ENCODE measurements at regions not wholly inside any gene's neighbourhood (a gene's known extent, or its start where the extent isn't known, plus 50 kb on each side); places are given as distances from the start of the nearest gene placed in this dataset.
A peak's percentile ranks its signal among the peaks of the same experiment; 100 is the strongest.

GRCh38 chr5:21063146-21063545 is 1075.1 kb upstream of the CDH18 start (continued):
- TF ChIP-seq, protein P1, sequence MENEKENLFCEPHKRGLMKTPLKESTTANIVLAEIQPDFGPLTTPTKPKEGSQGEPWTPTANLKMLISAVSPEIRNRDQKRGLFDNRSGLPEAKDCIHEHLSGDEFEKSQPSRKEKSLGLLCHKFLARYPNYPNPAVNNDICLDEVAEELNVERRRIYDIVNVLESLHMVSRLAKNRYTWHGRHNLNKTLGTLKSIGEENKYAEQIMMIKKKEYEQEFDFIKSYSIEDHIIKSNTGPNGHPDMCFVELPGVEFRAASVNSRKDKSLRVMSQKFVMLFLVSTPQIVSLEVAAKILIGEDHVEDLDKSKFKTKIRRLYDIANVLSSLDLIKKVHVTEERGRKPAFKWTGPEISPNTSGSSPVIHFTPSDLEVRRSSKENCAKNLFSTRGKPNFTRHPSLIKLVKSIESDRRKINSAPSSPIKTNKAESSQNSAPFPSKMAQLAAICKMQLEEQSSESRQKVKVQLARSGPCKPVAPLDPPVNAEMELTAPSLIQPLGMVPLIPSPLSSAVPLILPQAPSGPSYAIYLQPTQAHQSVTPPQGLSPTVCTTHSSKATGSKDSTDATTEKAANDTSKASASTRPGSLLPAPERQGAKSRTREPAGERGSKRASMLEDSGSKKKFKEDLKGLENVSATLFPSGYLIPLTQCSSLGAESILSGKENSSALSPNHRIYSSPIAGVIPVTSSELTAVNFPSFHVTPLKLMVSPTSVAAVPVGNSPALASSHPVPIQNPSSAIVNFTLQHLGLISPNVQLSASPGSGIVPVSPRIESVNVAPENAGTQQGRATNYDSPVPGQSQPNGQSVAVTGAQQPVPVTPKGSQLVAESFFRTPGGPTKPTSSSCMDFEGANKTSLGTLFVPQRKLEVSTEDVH (IDR thresholded peaks at IDR 0.05; ENCODE audit: low read depth, partially characterized antibody) = no peak
- no peak for TF ChIP-seq PAX8 (IDR thresholded peaks at IDR 0.05)
- TF ChIP-seq LARP7 (IDR thresholded peaks at IDR 0.05) = no peak

GRCh38 chr5:21058289-21058688 is 1070.3 kb upstream of the CDH18 start:
- 2% methylated on average over 5 of the region's 5 CpGs for whole genome bisulfite sequencing (ENCODE audit: insufficient coverage, insufficient replicate concordance, low lambda C conversion rate, missing lambda C conversion rate)
- peak; percentile 69; the same call in 1 of the 2 replicates for TF ChIP-seq PAX5 (IDR thresholded peaks at IDR 0.05; ENCODE audit: borderline replicate concordance, low read depth, low read length)
- TF ChIP-seq TAF1 (IDR thresholded peaks at IDR 0.05; ENCODE audit: borderline replicate concordance, low read depth, low read length) = no peak
- 0 out of 3 replicates have a peak, but pooled peaks have one; percentile 55 for TF ChIP-seq POU2F2 (IDR thresholded peaks at IDR 0.05; ENCODE audit: borderline replicate concordance, low read depth, low read length)
- TF ChIP-seq CREB1 (IDR thresholded peaks at IDR 0.05; ENCODE audit: low read depth) = no peak
- TF ChIP-seq SUPT20H (IDR thresholded peaks at IDR 0.05; ENCODE audit: borderline replicate concordance, control insufficient read depth, low read depth, low read length) = no peak
- TF ChIP-seq, protein P2, sequence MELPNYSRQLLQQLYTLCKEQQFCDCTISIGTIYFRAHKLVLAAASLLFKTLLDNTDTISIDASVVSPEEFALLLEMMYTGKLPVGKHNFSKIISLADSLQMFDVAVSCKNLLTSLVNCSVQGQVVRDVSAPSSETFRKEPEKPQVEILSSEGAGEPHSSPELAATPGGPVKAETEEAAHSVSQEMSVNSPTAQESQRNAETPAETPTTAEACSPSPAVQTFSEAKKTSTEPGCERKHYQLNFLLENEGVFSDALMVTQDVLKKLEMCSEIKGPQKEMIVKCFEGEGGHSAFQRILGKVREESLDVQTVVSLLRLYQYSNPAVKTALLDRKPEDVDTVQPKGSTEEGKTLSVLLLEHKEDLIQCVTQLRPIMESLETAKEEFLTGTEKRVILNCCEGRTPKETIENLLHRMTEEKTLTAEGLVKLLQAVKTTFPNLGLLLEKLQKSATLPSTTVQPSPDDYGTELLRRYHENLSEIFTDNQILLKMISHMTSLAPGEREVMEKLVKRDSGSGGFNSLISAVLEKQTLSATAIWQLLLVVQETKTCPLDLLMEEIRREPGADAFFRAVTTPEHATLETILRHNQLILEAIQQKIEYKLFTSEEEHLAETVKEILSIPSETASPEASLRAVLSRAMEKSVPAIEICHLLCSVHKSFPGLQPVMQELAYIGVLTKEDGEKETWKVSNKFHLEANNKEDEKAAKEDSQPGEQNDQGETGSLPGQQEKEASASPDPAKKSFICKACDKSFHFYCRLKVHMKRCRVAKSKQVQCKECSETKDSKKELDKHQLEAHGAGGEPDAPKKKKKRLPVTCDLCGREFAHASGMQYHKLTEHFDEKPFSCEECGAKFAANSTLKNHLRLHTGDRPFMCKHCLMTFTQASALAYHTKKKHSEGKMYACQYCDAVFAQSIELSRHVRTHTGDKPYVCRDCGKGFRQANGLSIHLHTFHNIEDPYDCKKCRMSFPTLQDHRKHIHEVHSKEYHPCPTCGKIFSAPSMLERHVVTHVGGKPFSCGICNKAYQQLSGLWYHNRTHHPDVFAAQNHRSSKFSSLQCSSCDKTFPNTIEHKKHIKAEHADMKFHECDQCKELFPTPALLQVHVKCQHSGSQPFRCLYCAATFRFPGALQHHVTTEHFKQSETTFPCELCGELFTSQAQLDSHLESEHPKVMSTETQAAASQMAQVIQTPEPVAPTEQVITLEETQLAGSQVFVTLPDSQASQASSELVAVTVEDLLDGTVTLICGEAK (IDR thresholded peaks at IDR 0.05; ENCODE audit: borderline replicate concordance) = no peak
- no peak for TF ChIP-seq STAT1 (conservative IDR thresholded peaks at IDR 0.05)
- TF ChIP-seq NFYB (IDR thresholded peaks at IDR 0.05; ENCODE audit: insufficient read depth, low read depth, low read length) = no peak
- no peak for TF ChIP-seq CEBPB (IDR thresholded peaks at IDR 0.05; ENCODE audit: borderline replicate concordance in 1 of 2, low read depth in 2 of 2, low read length in 2 of 2)
- no peak for TF ChIP-seq IKZF1 (conservative IDR thresholded peaks at IDR 0.05)
- TF ChIP-seq, protein P3, sequence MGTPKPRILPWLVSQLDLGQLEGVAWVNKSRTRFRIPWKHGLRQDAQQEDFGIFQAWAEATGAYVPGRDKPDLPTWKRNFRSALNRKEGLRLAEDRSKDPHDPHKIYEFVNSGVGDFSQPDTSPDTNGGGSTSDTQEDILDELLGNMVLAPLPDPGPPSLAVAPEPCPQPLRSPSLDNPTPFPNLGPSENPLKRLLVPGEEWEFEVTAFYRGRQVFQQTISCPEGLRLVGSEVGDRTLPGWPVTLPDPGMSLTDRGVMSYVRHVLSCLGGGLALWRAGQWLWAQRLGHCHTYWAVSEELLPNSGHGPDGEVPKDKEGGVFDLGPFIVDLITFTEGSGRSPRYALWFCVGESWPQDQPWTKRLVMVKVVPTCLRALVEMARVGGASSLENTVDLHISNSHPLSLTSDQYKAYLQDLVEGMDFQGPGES (IDR thresholded peaks at IDR 0.05) = no peak
- no peak for TF ChIP-seq HDGF (IDR thresholded peaks at IDR 0.05)

More at GRCh38 chr5:21058289-21058688, 1070.3 kb upstream of the CDH18 start:
- ChIA-PET POLR2A (no interaction called here), RAD21 (ENCODE audit: unreplicated experiment) (no interaction called here), SMC1A (ENCODE audit: uncharacterized antibody, unreplicated experiment) (no interaction called here), CTCF (no interaction called here)
- H2AFZ ChIP-seq (ENCODE audit: control insufficient read depth, low read depth, low read length) = no peak overlapping the region
- no peaks in the 10 kb centered on the region for H3K36me3 ChIP-seq (ENCODE audit: control insufficient read depth in 2 of 2, insufficient read depth in 2 of 2, low read length in 1 of 2)
- no TSS peak for BruUV-seq (replicated peaks)
- intact Hi-C loops (cut with micrococcal nuclease; ENCODE audit: unreplicated experiment) (no loop called here), in situ Hi-C loops (cut with MboI) (no loop called here)
- H4K20me1 ChIP-seq (ENCODE audit: control insufficient read depth, insufficient read depth) = no peaks in the 10 kb centered on the region
- no peaks in the 10 kb centered on the region for H3K79me2 ChIP-seq (ENCODE audit: control insufficient read depth, insufficient read depth, low read length)
- no peak overlapping the region for H3K4me2 ChIP-seq (ENCODE audit: control insufficient read depth, insufficient read depth)
- FAIRE-seq (peak; percentile 49), DNase-seq (ENCODE audit: low read depth, low spot score) (peak; percentile 11), ATAC-seq (peak; percentile 72)
- no peak overlapping the region for H3K27ac ChIP-seq (ENCODE audit: control insufficient read depth, insufficient read depth)
- no peak overlapping the region for H3K9ac ChIP-seq (ENCODE audit: control insufficient read depth, insufficient read depth, low read length)
- no peaks in the 10 kb centered on the region for H3K27me3 ChIP-seq (replicated peaks in 1 of 2; ENCODE audit: control insufficient read depth in 2 of 2, insufficient read depth in 2 of 2, low read length in 1 of 2)
- no peaks in the 10 kb centered on the region; the same call in 2 of the 3 replicates for H3K9me3 ChIP-seq (replicated peaks; ENCODE audit: control insufficient read depth, insufficient read depth, low read length)
- no peak overlapping the region for H3K4me3 ChIP-seq
- H3K4me1 ChIP-seq (ENCODE audit: control insufficient read depth, insufficient read depth, low read length) = no peaks in the 10 kb centered on the region

All from GM12878 (cell line).